ENCODE measurements at regions not wholly inside any gene's neighbourhood (a gene's known extent, or its start where the extent isn't known, plus 50 kb on each side); places are given as distances from the start of the nearest gene placed in this dataset.

DNA sequence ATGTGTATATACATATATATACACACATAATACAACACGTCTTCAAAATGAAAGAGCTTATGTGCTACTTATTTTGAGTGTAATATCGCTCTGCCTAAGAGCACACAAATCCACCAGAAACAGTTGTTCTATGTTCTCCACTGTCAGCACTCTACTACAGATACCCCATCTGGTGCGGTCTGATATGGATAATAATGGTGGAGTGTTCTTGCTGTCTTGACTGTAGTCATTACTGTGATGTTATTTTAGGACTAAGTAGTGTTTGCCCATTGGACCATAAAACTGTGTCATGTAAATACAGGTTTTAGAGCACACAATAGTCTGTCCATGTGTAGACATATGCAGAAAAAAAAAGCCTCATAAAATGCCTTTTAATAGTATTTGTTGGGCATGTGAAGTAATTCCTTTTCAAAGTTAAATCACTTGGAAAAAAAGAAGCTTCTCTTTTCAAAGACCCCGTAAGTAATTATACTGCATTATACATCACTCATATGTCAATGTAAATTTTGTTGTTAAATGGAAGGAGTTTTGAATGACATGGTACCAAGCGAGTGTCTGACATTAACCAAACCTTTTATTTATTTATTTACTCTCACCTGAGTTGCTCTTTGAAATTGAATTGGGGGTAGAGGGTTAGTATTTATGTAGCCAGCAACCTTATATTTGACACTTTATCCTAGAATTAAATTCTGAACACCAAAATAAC, 1249.2 kb upstream of the ZEB2 start:
- TF ChIP-seq, protein P1, sequence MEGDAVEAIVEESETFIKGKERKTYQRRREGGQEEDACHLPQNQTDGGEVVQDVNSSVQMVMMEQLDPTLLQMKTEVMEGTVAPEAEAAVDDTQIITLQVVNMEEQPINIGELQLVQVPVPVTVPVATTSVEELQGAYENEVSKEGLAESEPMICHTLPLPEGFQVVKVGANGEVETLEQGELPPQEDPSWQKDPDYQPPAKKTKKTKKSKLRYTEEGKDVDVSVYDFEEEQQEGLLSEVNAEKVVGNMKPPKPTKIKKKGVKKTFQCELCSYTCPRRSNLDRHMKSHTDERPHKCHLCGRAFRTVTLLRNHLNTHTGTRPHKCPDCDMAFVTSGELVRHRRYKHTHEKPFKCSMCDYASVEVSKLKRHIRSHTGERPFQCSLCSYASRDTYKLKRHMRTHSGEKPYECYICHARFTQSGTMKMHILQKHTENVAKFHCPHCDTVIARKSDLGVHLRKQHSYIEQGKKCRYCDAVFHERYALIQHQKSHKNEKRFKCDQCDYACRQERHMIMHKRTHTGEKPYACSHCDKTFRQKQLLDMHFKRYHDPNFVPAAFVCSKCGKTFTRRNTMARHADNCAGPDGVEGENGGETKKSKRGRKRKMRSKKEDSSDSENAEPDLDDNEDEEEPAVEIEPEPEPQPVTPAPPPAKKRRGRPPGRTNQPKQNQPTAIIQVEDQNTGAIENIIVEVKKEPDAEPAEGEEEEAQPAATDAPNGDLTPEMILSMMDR (IDR thresholded peaks at IDR 0.05; ENCODE audit: unreplicated experiment) = no peak
- H3K9me3 Mint-ChIP-seq = no peaks in the 10 kb centered on the region
- H3K4me3 Mint-ChIP-seq = no peak overlapping the region
- H3K27ac Mint-ChIP-seq = no peak overlapping the region
- H3K36me3 Mint-ChIP-seq = no peaks in the 10 kb centered on the region
- no peaks in the 10 kb centered on the region for H3K27me3 Mint-ChIP-seq (ENCODE audit: low read depth)
- no peak for DNase-seq (ENCODE audit: low spot score in 2 of 2, unreplicated experiment in 2 of 2)
- H3K4me1 Mint-ChIP-seq = peaks cover 4% of the 10 kb centered on the region

DNA sequence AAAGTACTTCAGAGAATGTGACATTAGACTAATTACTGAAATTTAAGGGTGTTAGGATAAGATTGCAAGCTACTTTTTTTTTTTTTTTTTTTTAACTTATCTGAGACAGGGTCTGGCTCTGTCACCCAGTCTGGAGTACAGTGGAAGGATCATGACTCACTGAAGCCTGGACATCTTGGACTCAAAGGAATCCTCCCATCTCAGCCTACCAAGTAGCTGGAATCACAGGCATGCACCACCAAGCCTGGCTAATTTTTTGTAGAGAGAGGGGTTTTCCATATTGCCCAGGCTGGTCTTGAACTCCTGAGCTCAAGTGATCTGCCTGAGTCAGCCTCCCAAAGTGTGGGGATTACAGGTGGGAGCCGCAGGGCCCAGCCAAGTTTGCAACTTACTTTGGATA, 1246.0 kb upstream of the ZEB2 start:
- TF ChIP-seq, protein P1 (IDR thresholded peaks at IDR 0.05; ENCODE audit: unreplicated experiment) = no peak
- Mint-ChIP-seq H3K36me3 (no peaks in the 10 kb centered on the region), H3K4me3 (no peak overlapping the region), H3K9me3 (no peaks in the 10 kb centered on the region), H3K27me3 (ENCODE audit: low read depth) (no peaks in the 10 kb centered on the region), H3K4me1 (peaks cover 8% of the 10 kb centered on the region), H3K27ac (no peak overlapping the region)
- DNase-seq (ENCODE audit: low spot score in 2 of 2, unreplicated experiment in 2 of 2) = no peak

- Mint-ChIP-seq H3K27ac (no peak overlapping the region), H3K27me3 (ENCODE audit: low read depth) (no peaks in the 10 kb centered on the region), H3K9me3 (no peaks in the 10 kb centered on the region), H3K36me3 (no peaks in the 10 kb centered on the region), H3K4me3 (no peak overlapping the region), H3K4me1 (peaks cover 9% of the 10 kb centered on the region)
- DNase-seq (ENCODE audit: low spot score in 2 of 2, unreplicated experiment in 2 of 2) = no peak
- TF ChIP-seq, protein P1 (IDR thresholded peaks at IDR 0.05; ENCODE audit: unreplicated experiment) = no peak
These were observed 1244.7 kb upstream of the ZEB2 start for GRCh38 chr2:145764631-145765030.

GRCh38 chr2:145760781-145761649, 1241.1 kb upstream of the ZEB2 start:
- H3K27me3 Mint-ChIP-seq (ENCODE audit: low read depth) = no peaks in the 10 kb centered on the region
- H3K4me1 Mint-ChIP-seq = peaks cover 9% of the 10 kb centered on the region
- H3K9me3 Mint-ChIP-seq = no peaks in the 10 kb centered on the region
- H3K36me3 Mint-ChIP-seq = no peaks in the 10 kb centered on the region
- TF ChIP-seq, protein P1 (IDR thresholded peaks at IDR 0.05; ENCODE audit: unreplicated experiment) = no peak
- H3K4me3 Mint-ChIP-seq = no peak overlapping the region
- DNase-seq (ENCODE audit: low spot score in 2 of 2, unreplicated experiment in 2 of 2) = no peak
- peak overlapping the region; percentile 16 for H3K27ac Mint-ChIP-seq

GRCh38 chr2:145759228-145759915, 1239.5 kb upstream of the ZEB2 start:
- no peak overlapping the region for H3K27ac Mint-ChIP-seq
- no peak for DNase-seq (ENCODE audit: low spot score in 2 of 2, unreplicated experiment in 2 of 2)
- no peaks in the 10 kb centered on the region for H3K36me3 Mint-ChIP-seq
- H3K9me3 Mint-ChIP-seq = no peaks in the 10 kb centered on the region
- H3K4me3 Mint-ChIP-seq = no peak overlapping the region
- H3K4me1 Mint-ChIP-seq = peaks cover 8% of the 10 kb centered on the region
- TF ChIP-seq, protein P1 (IDR thresholded peaks at IDR 0.05; ENCODE audit: unreplicated experiment) = no peak
- H3K27me3 Mint-ChIP-seq (ENCODE audit: low read depth) = no peaks in the 10 kb centered on the region

Measured in mesothelial cell of epicardium (in vitro differentiated cells).